ENCODE measurements at regions not wholly inside any gene's neighbourhood (a gene's known extent, or its start where the extent isn't known, plus 50 kb on each side); places are given as distances from the start of the nearest gene placed in this dataset.
"Not testable (repeated sequence)": the region's sequence is repeated elsewhere in the genome, so short reads cannot be mapped to it uniquely, and the experiment has no call there.

DNA sequence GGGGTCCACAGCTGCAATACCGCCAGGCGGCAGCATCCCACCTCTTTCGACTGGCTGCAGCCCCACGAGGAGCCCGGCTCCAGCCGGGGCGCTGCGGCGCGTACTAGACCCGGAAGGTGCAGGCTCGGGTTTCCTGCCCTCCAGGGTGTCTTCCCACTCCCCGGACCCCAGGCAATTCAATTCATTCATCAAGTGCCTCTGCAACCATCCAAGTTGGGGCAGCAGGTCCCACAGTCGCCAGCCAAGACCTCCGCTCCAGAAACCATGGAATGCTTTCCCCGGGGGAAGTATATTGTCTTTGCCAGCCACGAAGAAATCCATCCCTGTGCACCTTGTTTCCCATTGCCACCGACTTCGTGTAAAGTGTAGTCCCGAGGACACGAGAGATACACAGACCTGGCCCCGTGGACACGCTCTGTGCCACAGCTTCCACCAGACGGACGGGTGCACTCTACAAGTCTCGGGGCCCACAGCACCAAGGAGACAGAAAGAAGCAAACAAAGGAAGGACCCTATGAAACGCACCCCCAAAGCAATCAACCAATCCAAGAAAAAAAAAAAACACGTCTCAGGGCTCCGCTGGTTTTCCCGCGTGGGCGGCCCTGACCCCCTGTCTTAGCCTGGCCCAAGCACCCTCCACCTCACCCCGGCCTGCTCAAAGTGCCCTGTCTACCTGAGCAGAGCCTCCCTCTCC lies 3930.2 kb upstream of the OR11H1 start:
- peaks cover 33% of the 10 kb centered on the region for H3K9me3 Mint-ChIP-seq (ENCODE audit: insufficient read depth)
- DNase-seq; H3K27ac Mint-ChIP-seq; H3K4me3 Mint-ChIP-seq; H3K4me1 Mint-ChIP-seq (ENCODE audit: low read depth); CTCF ChIA-PET; H3K27me3 Mint-ChIP-seq (ENCODE audit: low read depth); POLR2A ChIA-PET; H3K36me3 Mint-ChIP-seq (ENCODE audit: low read depth); ATAC-seq: not testable (repeated sequence)

DNA sequence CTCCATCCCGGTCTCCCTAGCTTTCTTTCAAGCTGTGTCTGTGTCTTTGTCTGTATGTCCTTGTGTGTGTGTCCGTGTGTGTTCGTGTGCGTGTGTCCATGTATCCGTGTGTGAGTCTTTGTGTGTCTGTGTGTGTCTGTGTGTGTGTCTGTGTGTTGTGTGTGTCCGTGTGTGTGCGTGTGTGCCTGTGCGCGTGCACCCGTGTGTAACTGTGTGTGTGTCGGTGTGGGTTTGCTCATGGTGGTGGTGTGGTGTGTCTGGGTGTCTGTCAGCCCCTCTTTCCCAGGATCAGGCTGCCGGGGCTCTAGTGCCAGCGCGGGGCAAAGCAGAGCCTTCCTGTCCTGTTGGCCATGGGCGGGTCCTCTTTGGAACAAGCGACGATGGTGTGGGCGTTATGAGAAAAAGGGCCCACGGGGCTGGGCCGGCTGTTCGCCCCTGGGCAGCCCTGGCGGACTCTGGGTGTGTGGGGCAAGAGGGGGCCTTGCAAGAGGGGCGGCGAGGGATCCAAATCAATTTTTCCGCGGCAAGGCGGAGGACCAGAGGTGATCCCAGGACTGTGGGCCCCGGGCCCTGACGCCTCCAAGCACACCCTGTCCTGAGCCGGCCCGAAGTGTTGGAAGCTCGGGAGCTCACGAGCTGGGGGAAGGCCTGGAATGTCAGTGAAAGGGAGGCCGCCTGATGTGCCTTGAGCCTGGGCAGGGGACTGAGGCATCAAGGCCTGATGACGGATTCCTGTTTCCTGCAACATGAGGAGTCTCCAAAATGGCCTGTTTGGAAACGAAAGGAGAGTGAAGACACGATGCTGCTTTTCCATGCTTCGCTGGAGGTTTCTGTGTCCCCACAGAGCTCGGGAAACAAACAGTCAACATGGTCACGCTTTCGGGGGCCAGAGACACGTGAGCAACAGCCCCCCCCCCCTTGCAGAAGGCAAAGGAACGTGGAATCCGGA lies 3929.2 kb upstream of the OR11H1 start:
- ChIA-PET CTCF (no interaction called here), POLR2A (no interaction called here)
- H3K9me3 Mint-ChIP-seq (ENCODE audit: insufficient read depth), result peaks cover 29% of the 10 kb centered on the region
- no peaks in the 10 kb centered on the region for H3K4me1 Mint-ChIP-seq (ENCODE audit: low read depth)
- H3K27ac Mint-ChIP-seq, result no peak overlapping the region
- no peak overlapping the region for H3K4me3 Mint-ChIP-seq
- H3K36me3 Mint-ChIP-seq (ENCODE audit: low read depth), result peaks cover 5% of the 10 kb centered on the region
- no peak for ATAC-seq
- DNase-seq, result no peak
- H3K27me3 Mint-ChIP-seq (ENCODE audit: low read depth), result no peaks in the 10 kb centered on the region

DNA sequence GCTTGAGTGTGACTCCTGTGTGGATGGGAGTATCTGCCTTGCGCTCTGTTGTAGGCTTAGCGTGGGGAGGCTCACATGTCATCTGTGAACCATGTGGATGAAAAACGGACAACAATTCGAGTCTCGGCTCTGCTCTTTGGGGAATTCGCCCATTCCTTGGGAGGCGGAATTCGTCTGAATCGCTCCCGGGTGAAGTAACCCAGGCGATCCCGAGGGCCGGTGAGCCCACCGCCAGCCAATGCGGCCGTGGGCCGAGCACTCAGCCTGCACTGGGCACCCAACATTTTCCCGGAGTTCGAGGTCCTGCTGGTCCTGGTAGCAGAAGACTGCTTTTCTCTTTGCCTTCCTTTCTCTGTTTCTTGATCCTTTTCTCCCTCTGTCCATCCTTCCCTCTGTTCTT lies 3928.5 kb upstream of the OR11H1 start:
- H3K4me3 Mint-ChIP-seq; POLR2A ChIA-PET; H3K27me3 Mint-ChIP-seq (ENCODE audit: low read depth); DNase-seq; H3K36me3 Mint-ChIP-seq (ENCODE audit: low read depth); H3K4me1 Mint-ChIP-seq (ENCODE audit: low read depth); CTCF ChIA-PET; H3K27ac Mint-ChIP-seq; ATAC-seq: not testable (repeated sequence)
- H3K9me3 Mint-ChIP-seq (ENCODE audit: insufficient read depth), result peaks cover 32% of the 10 kb centered on the region

DNA sequence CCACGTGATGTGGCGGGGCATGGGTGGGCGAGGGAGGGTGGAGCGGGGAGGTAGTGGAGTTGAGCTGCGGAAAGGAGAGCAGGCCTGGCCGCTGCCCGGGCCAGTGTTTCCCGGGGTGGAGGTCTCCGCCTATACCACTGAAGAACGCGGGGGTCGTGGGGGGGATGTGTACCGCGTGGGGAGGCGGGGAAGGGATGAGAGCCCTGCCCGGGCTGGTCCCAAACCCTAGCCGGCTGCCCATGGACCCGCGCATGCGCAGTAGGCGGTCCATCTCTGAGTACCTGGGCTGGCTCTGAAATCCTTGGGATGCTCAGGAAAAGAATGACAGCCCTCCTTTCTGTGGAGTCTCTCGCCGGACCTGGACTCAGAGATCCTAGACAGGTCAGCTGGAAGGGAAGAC lies 3927.8 kb upstream of the OR11H1 start:
- ATAC-seq; CTCF ChIA-PET; H3K27ac Mint-ChIP-seq; POLR2A ChIA-PET; H3K27me3 Mint-ChIP-seq (ENCODE audit: low read depth); H3K4me3 Mint-ChIP-seq; DNase-seq; H3K4me1 Mint-ChIP-seq (ENCODE audit: low read depth); H3K36me3 Mint-ChIP-seq (ENCODE audit: low read depth): not testable (repeated sequence)
- H3K9me3 Mint-ChIP-seq (ENCODE audit: insufficient read depth), result peaks cover 39% of the 10 kb centered on the region

DNA sequence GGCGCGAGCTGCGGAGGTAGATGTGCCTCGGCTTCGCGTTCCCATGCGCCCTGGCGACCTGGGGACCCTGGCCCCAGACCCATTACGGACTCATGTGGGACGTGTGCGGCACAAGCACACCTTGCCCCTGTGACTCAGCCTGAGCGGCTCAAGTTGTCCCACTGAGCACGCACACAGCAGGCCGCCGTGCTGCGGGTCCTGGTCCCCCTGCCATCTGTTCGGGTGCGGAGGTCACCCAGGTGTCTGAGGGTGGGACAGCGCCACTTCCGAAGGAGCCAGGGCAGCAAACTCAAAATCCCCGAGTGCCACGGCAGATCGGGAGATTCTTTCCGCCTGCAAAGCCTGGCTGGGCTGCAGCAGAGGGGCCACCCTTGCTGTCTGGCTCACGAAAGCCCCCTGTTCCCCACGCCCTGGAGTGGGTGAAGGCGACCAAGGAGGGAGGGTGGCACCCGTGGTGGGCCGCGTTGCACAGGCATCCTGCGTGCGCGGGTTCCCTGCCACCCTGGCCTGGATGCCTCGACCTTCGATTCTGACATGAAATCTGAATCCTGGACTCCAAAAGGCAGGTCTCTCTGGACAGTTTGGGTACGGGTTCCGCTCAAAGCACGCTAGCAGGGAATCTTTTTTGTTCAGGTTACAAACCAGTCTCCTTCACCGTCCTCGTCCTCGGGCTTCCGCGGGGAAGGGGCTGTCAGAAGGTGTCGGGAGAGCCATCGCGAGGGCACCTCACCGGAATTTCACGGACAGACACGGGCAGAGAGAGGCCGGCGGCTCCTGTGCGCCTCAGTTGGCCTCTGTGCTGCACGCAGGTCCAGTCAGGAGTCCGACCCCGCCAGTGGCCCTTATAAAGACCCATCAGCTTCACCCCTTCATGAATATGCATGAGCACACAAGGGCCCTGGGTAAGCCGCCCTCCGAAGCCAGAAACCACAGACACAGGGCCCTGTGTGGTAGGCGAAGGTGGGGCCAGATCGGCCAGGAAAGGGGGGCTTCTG lies 3926.8 kb upstream of the OR11H1 start:
- H3K9me3 Mint-ChIP-seq (ENCODE audit: insufficient read depth), result peaks cover 37% of the 10 kb centered on the region
- CTCF ChIA-PET, result not testable (repeated sequence)

DNA sequence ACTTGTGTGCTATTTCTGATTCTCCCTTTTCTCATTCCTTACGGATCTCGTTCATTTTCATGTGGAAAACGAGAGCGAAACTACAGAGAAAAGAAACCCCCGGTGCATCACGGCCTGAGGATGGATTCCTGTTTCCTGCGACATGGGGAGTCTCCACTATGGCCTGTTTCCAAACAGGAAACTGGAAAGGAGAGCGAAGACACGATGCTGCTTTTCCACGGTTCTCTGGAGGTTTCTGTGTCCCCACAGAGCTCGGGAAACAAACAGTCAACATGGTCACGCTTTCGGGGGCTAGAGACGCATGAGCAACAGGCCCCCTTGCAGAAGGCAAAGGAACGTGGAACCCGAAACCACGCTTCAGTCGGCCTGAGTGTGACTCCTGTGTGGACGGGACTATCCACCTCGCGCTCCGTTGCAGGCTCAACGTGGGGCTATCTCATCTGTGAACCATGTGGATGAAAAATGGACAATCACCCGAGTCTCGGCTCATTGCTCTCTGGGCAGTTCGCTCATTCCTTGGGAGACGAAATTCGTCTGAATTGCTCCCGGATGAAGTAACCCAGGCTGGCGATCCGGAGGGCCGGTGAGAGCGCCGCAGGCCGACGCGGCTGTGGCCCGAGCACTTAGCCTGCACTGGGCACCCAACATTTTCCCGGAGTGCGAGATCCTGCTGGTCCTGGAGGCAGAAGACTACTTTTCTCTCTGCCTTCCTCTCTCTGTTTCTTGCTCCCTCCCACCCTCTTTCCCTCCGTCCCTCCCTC lies 3923.2 kb upstream of the OR11H1 start:
- ATAC-seq; H3K27ac Mint-ChIP-seq; H3K4me3 Mint-ChIP-seq; H3K27me3 Mint-ChIP-seq (ENCODE audit: low read depth); H3K36me3 Mint-ChIP-seq (ENCODE audit: low read depth); DNase-seq; POLR2A ChIA-PET; CTCF ChIA-PET; H3K4me1 Mint-ChIP-seq (ENCODE audit: low read depth): not testable (repeated sequence)
- peaks cover 54% of the 10 kb centered on the region for H3K9me3 Mint-ChIP-seq (ENCODE audit: insufficient read depth)

More for the DNA sequence above, 3926.8 kb upstream of the OR11H1 start:
- POLR2A ChIA-PET; H3K36me3 Mint-ChIP-seq (ENCODE audit: low read depth); DNase-seq; H3K4me1 Mint-ChIP-seq (ENCODE audit: low read depth); ATAC-seq; H3K4me3 Mint-ChIP-seq; H3K27ac Mint-ChIP-seq; H3K27me3 Mint-ChIP-seq (ENCODE audit: low read depth): not testable (repeated sequence)

DNA sequence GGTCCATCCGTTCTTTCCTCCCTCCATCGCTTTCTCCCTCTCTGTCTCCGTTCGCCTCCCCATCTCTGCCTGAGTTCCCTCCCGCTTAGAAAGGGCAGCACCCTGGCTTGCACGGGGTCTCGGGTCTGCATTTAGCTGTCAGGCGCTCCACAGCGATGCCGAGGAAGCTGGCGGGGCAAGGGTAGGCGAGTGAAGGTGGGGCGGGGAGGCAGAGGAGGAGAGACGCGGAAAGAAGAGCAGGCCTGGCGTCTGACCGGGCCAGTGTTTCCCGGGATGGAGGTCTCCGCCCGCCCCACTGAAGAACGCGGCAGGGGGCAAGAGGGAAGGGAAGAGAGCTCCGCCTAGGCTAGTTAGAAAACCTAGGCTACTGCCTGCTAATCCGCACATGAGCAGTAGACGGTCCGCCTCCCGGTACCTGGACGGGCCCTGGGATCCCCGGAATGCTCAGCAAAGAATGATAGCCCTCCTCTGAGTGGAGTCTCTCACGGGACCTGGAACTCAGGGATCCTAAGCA lies 3922.5 kb upstream of the OR11H1 start:
- DNase-seq (no peak), ATAC-seq (no peak)
- H3K4me3 Mint-ChIP-seq, result no peak overlapping the region
- peaks cover 5% of the 10 kb centered on the region for H3K36me3 Mint-ChIP-seq (ENCODE audit: low read depth)
- H3K27me3 Mint-ChIP-seq (ENCODE audit: low read depth), result no peaks in the 10 kb centered on the region
- no peak overlapping the region for H3K27ac Mint-ChIP-seq
- CTCF ChIA-PET, result no interaction called here
- POLR2A ChIA-PET, result no interaction called here
- peaks cover 60% of the 10 kb centered on the region for H3K9me3 Mint-ChIP-seq (ENCODE audit: insufficient read depth)
- H3K4me1 Mint-ChIP-seq (ENCODE audit: low read depth), result no peaks in the 10 kb centered on the region

DNA sequence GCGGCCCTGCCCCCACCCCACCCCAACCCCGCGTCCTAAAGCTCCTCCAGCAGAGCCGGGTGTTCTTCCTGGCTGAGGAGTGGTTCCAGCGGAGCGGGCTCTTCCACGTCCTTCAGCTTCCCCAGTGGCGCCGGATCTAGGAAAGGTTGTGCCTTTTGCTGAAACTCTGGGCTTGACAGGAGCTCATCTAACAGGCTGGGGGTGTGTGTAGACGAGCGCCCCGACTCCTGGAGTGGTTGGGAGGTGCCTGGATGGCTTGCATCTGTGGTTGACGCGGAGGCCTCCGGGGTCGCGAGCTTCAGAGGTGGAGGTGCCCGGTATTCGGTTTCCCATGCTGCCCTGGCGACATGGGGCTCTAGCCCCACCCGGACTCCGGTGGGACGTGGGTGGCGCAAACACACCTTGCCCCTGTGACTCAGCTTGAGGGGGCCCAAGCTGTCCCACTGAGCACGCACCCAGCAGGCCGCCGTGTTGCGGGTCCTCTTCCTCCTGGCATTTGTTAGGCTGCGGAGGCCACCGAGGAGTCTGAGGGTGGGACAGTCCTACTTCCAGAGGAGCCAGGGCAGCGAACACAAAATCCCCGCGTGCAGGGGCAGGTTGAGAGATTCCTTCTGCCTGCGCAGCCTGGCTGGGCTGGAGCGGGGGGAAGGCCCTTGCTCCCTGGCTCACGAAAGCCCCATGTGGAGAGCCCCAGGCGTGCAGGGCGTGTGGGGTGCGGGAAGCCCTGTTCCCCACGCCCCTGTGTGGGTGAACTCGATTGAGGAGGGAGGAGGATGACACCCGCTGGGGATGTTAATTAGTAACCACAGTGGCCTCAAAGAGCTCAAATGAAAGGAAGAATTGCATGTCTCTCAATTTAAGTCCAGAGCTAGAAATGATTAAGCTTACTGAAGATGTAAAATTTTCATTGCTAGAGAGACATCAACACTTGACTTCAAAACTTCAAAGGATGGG lies 3921.7 kb upstream of the OR11H1 start:
- H3K4me1 Mint-ChIP-seq (ENCODE audit: low read depth); H3K4me3 Mint-ChIP-seq; DNase-seq; H3K36me3 Mint-ChIP-seq (ENCODE audit: low read depth); POLR2A ChIA-PET; H3K27me3 Mint-ChIP-seq (ENCODE audit: low read depth); CTCF ChIA-PET; ATAC-seq; H3K27ac Mint-ChIP-seq: not testable (repeated sequence)
- peaks cover 65% of the 10 kb centered on the region for H3K9me3 Mint-ChIP-seq (ENCODE audit: insufficient read depth)

DNA sequence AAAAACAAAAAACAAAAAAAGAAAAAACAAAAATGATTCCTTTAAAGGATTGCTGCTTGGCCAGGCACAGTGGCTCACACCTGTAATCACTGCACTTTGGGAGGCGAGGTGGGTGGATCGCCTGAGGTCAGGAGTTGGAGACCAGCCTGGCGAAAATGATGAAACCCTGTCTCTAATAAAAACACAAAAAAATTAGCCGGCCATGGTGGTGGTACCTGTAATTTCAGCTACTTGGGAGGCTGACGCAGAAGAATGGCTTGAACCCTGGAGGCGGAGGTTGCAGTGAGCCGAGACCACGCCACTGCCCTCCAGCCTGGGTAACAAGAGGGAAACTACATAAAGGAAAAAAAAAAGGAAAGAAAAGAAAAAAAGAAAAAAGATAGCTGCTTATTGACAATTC lies 3920.8 kb upstream of the OR11H1 start:
- POLR2A ChIA-PET; H3K27me3 Mint-ChIP-seq (ENCODE audit: low read depth); DNase-seq; H3K27ac Mint-ChIP-seq; H3K4me1 Mint-ChIP-seq (ENCODE audit: low read depth); CTCF ChIA-PET; H3K4me3 Mint-ChIP-seq; ATAC-seq: not testable (repeated sequence)
- H3K36me3 Mint-ChIP-seq (ENCODE audit: low read depth), result peaks cover 13% of the 10 kb centered on the region
- H3K9me3 Mint-ChIP-seq (ENCODE audit: insufficient read depth), result peaks cover 65% of the 10 kb centered on the region

DNA sequence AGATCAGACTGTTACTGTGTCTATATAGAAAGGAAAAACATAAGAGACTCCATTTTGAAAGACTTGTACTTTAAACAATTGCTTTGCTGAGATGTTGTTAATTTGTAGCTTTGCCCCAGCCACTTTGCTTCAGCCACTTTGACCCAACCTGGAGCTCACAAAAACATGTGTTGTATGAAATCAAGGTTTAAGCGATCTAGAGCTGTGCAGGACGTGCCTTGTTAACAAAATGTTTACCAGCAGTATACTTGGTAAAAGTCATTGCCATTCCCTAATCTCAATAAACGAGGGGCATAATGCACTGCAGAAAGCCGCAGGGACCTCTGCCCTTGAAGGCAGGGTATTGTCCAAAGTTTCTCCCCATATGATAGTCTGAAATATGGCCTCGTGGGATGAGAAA lies 3919.5 kb upstream of the OR11H1 start:
- H3K4me3 Mint-ChIP-seq; H3K27me3 Mint-ChIP-seq (ENCODE audit: low read depth); ATAC-seq; POLR2A ChIA-PET; CTCF ChIA-PET; H3K4me1 Mint-ChIP-seq (ENCODE audit: low read depth); DNase-seq; H3K27ac Mint-ChIP-seq: not testable (repeated sequence)
- H3K9me3 Mint-ChIP-seq (ENCODE audit: insufficient read depth), result peaks cover 68% of the 10 kb centered on the region
- peaks cover 13% of the 10 kb centered on the region for H3K36me3 Mint-ChIP-seq (ENCODE audit: low read depth)
